Natural killer cell (primary cell): ENCODE measurements at regions not wholly inside any gene's neighbourhood (a gene's known extent, or its start where the extent isn't known, plus 50 kb on each side); places are given as distances from the start of the nearest gene placed in this dataset.

ENCODE experiments used
- ATAC-seq, 3 donors: fragments of 150-1000 bp in 2 of 3; fragments of 200-7000 bp in 1 of 3; cut with Tn5 transposase; 1 replicate in 1 of 3; 2 replicates in 2 of 3; pipeline ENCODE4 v1.10.0; 2021; ENCODE audit warnings: mild to moderate bottlenecking in 2 of 3, moderate library complexity in 2 of 3
- DNase-seq, 2 donors: peaks; one replicate each; pipeline versions ENCODE4 v3.0.0 to v3.0.0-alpha.2; 2013 to 2021; ENCODE audit warnings: mixed read lengths in 1 of 2
- H3K27ac ChIP-seq: one replicate; pipeline ENCODE4 v1.5.1; 2013; ENCODE audit warnings: mild to moderate bottlenecking, low read length
- H3K27me3 ChIP-seq: one replicate; pipeline ENCODE4 v1.6.1; 2013; ENCODE audit warnings: low read length; ENCODE audit not compliant: control insufficient read depth, insufficient read depth
- H3K36me3 ChIP-seq: one replicate; pipeline ENCODE4 v1.6.1; 2013; ENCODE audit warnings: low read length; ENCODE audit not compliant: control insufficient read depth, insufficient read depth
- H3K4me1 ChIP-seq: one replicate; pipeline ENCODE4 v1.6.1; 2013; ENCODE audit warnings: low read length; ENCODE audit not compliant: control insufficient read depth, insufficient read depth
- H3K4me3 ChIP-seq: one replicate; pipeline ENCODE4 v1.5.1; 2013; ENCODE audit warnings: low read length
- H3K9me3 ChIP-seq: one replicate; pipeline ENCODE4 v1.6.1; 2013; ENCODE audit warnings: low read length; ENCODE audit not compliant: control insufficient read depth, insufficient read depth
- H3K27ac Mint-ChIP-seq, 2 donors: one replicate each; pipeline ENCODE4 v1.8.0; 2022; ENCODE audit warnings: mild to moderate bottlenecking in 2 of 2, mixed read lengths in 2 of 2, moderate library complexity in 1 of 2
- H3K27me3 Mint-ChIP-seq, 2 donors: one replicate each; pipeline ENCODE4 v1.8.0; 2022; ENCODE audit warnings: low read depth in 2 of 2, mixed read lengths in 2 of 2
- H3K36me3 Mint-ChIP-seq: one replicate; pipeline ENCODE4 v1.8.0; 2022; ENCODE audit warnings: mixed read lengths
- H3K4me1 Mint-ChIP-seq, 2 donors: one replicate each; pipeline ENCODE4 v1.8.0; 2022; ENCODE audit warnings: mixed read lengths in 2 of 2
- H3K4me3 Mint-ChIP-seq: one replicate; pipeline ENCODE4 v1.8.0; 2022; ENCODE audit warnings: mild to moderate bottlenecking, moderate library complexity, mixed read lengths
- H3K9me3 Mint-ChIP-seq, 2 donors: one replicate each; pipeline ENCODE4 v1.8.0; 2022; ENCODE audit warnings: mixed read lengths in 2 of 2
- WGBS: methylation state at CpG from one replicate; pipeline ENCODE4 v1.1.7; 2013; ENCODE audit warnings: missing lambda C conversion rate; ENCODE audit not compliant: insufficient coverage; 5-methylcytosine and 5-hydroxymethylcytosine counted together
- intact Hi-C: fragments of 100-400 bp; cut with micrococcal nuclease; formaldehyde crosslinking; loops from one replicate; pipeline ENCODE4 v1.14.2; 2022
- TF ChIP-seq, protein P1 (sequence below): fragments of 200-600 bp; IDR thresholded peaks from one replicate; pipeline ENCODE4 v1.8.0; 2022; ENCODE audit warnings: antibody characterized with exemption

- Mint-ChIP-seq H3K4me1 (no peaks in the 10 kb centered on the region), H3K4me3 (no peak overlapping the region), H3K36me3 (no peaks in the 10 kb centered on the region), H3K27ac (no peak overlapping the region), H3K27me3 (peaks cover 6 to 9% of the 10 kb centered on the region in 2 donors), H3K9me3 (no peaks in the 10 kb centered on the region)
- Histone ChIP-seq H3K27ac (no peak overlapping the region), H3K36me3 (no peaks in the 10 kb centered on the region), H3K27me3 (no peaks in the 10 kb centered on the region), H3K4me1 (peaks cover 3% of the 10 kb centered on the region), H3K9me3 (no peaks in the 10 kb centered on the region), H3K4me3 (no peak overlapping the region)
- DNase-seq (no peak), ATAC-seq (no peak)
- 92% methylated on average over 3 of the region's 4 CpGs for WGBS
- TF ChIP-seq, protein P1, sequence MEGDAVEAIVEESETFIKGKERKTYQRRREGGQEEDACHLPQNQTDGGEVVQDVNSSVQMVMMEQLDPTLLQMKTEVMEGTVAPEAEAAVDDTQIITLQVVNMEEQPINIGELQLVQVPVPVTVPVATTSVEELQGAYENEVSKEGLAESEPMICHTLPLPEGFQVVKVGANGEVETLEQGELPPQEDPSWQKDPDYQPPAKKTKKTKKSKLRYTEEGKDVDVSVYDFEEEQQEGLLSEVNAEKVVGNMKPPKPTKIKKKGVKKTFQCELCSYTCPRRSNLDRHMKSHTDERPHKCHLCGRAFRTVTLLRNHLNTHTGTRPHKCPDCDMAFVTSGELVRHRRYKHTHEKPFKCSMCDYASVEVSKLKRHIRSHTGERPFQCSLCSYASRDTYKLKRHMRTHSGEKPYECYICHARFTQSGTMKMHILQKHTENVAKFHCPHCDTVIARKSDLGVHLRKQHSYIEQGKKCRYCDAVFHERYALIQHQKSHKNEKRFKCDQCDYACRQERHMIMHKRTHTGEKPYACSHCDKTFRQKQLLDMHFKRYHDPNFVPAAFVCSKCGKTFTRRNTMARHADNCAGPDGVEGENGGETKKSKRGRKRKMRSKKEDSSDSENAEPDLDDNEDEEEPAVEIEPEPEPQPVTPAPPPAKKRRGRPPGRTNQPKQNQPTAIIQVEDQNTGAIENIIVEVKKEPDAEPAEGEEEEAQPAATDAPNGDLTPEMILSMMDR, result no peak
- intact Hi-C loops, result no loop called here
Observed at GRCh38 chr6:90374201-90374600, 77.6 kb upstream of the BACH2 start.

- Histone ChIP-seq H3K36me3 (no peaks in the 10 kb centered on the region), H3K4me3 (no peak overlapping the region), H3K9me3 (no peaks in the 10 kb centered on the region), H3K4me1 (peaks cover 3% of the 10 kb centered on the region), H3K27me3 (no peaks in the 10 kb centered on the region), H3K27ac (no peak overlapping the region)
- intact Hi-C loops, result no loop called here
- no CpG with 5 or more reads among the region's 2 CpGs for WGBS
- Mint-ChIP-seq H3K27ac (no peak overlapping the region), H3K27me3 (peaks cover 5 to 9% of the 10 kb centered on the region in 2 donors), H3K4me3 (no peak overlapping the region), H3K9me3 (no peaks in the 10 kb centered on the region), H3K36me3 (no peaks in the 10 kb centered on the region), H3K4me1 (no peaks in the 10 kb centered on the region)
- TF ChIP-seq, protein P1, result no peak
- ATAC-seq (no peak), DNase-seq (no peak)
Observed at GRCh38 chr6:90372885-90373284, 76.2 kb upstream of the BACH2 start.

DNA sequence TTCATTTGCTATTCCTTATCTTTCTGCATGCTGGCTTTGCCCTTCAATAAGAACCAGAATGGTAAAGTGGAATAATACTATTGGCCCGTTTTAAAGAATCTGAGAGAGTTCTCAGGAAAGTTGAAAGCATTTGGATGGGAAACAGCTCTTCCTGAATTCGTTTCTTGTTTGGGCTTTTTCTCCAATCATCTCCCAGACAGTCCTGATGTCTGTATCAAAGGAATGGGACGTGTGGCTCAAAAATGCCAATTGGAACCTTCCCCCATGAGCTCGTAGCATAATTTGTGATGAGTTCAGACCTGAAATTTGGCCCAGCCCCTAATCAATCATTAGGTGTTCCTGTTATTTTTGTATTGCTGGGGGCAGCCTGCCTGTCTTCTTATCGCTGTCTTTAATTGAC is 75.8 kb upstream of the BACH2 start:
- no peaks in the 10 kb centered on the region for H3K27me3 ChIP-seq
- intact Hi-C loops, result no loop called here
- H3K36me3 Mint-ChIP-seq, result no peaks in the 10 kb centered on the region
- no peak overlapping the region for H3K4me3 Mint-ChIP-seq
- H3K4me1 ChIP-seq, result peaks cover 3% of the 10 kb centered on the region
- no peaks in the 10 kb centered on the region for H3K9me3 Mint-ChIP-seq
- H3K4me3 ChIP-seq, result no peak overlapping the region
- no peak overlapping the region for H3K27ac Mint-ChIP-seq
- TF ChIP-seq, protein P1, result no peak
- H3K9me3 ChIP-seq, result no peaks in the 10 kb centered on the region
- H3K27me3 Mint-ChIP-seq, result peaks cover under 1 to 9% of the 10 kb centered on the region in 2 donors
- no peaks in the 10 kb centered on the region for H3K4me1 Mint-ChIP-seq
- DNase-seq (no peak), ATAC-seq (no peak)
- no peak overlapping the region for H3K27ac ChIP-seq
- no peaks in the 10 kb centered on the region for H3K36me3 ChIP-seq
- 88% methylated on average over 5 of the region's 5 CpGs for WGBS

DNA sequence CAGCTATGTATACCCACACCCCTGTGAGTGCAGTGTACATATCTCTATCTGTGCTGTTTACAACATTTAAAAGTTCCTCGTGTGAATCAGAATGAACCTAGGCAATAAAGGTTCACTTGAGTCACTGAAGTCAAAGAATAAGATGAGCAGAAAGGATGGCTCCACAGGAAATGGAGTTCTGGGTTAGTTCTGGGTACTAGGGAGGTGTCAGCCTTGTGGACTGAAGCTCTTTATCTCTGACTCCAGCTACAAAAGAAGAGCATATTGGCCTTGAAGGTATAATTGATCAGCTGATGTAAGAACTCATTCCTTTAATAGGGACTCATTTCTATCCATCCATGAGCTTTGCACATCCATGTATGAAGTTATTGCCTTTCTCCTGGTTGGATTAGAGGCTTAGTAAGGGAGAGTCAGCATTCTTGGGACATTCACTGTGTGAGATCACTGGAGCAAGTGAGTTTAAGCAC is 73.9 kb upstream of the BACH2 start:
- H3K4me1 Mint-ChIP-seq, result no peaks in the 10 kb centered on the region
- H3K4me3 ChIP-seq, result no peak overlapping the region
- H3K27me3 Mint-ChIP-seq, result peaks cover 3 to 9% of the 10 kb centered on the region in 2 donors
- H3K36me3 Mint-ChIP-seq, result no peaks in the 10 kb centered on the region
- intact Hi-C loops, result no loop called here
- no peak for ATAC-seq
- no peaks in the 10 kb centered on the region for H3K36me3 ChIP-seq
- no peak for DNase-seq
- H3K27me3 ChIP-seq, result no peaks in the 10 kb centered on the region
- no peaks in the 10 kb centered on the region for H3K4me1 ChIP-seq
- H3K9me3 ChIP-seq, result no peaks in the 10 kb centered on the region
- no peak overlapping the region for H3K4me3 Mint-ChIP-seq
- no peak overlapping the region for H3K27ac ChIP-seq
- 60% methylated on average over 1 of the region's 1 CpG for WGBS
- TF ChIP-seq, protein P1, result no peak
- no peaks in the 10 kb centered on the region for H3K9me3 Mint-ChIP-seq
- H3K27ac Mint-ChIP-seq, result no peak overlapping the region
